ENCODE measurements at regions not wholly inside any gene's neighbourhood (a gene's known extent, or its start where the extent isn't known, plus 50 kb on each side); places are given as distances from the start of the nearest gene placed in this dataset.

DNA sequence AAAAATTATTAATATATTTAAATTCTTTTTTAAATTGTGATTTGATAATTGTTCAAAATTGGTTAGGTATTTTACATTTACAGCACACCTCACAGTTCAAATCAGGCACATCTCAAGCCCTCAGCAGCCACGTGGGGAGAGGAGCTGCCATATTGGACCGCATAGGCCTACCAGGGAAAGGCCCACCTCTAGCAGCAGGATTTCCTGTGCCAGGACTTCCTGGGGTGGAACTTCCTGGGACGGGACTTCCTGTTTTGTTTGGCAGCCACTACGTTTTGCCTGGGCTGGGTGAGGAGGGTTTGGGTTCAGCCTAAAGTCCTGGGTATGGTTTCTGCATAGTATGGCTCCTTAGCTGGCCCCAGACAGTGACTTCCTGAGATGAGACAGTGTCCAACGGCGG, 298.5 kb upstream of the FOXF1 start:
- H3K4me1 Mint-ChIP-seq (ENCODE audit: low read depth), result peaks cover 3% of the 10 kb centered on the region
- H3K9me3 Mint-ChIP-seq, result no peaks in the 10 kb centered on the region
- H3K36me3 Mint-ChIP-seq (ENCODE audit: low read depth), result no peaks in the 10 kb centered on the region
- peaks cover 8% of the 10 kb centered on the region for H3K27me3 Mint-ChIP-seq
- no peak for DNase-seq
- H3K4me3 Mint-ChIP-seq, result no peak overlapping the region
- H3K27ac Mint-ChIP-seq, result no peak overlapping the region

DNA sequence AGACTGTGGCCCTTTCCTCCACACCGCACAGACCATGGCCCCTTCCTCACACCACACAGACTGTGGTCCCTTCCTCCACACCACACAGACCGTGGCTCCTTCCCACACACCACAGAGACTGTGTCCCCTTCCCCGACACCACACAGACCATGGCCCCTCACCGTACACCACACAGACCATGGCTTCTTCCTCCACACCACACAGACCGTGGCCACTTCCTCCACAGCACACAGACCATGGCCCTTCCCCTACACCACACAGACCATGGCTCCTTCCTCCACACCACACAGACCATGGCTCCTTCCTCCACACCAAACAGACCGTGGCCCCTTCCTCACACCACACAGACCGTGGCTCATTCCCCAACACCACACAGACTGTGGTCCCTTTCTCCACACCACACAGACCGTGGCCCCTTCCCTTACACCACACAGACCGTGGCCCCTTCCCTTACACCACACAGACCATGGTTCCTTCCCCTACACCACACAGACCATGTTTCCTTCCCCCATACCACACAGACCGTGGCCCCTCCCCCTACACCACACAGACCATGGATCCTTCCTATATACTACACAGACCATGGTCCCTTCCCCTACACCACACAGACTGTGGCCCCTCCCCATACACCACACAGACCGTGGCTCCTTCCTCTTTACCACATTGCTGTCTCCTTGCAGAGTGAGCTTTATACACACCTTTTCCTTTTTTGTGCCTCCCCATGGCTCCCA, 297.5 kb upstream of the FOXF1 start:
- H3K27ac Mint-ChIP-seq, result no peak overlapping the region
- H3K4me1 Mint-ChIP-seq (ENCODE audit: low read depth), result peaks cover 3% of the 10 kb centered on the region
- H3K27me3 Mint-ChIP-seq, result peaks cover 8% of the 10 kb centered on the region
- H3K36me3 Mint-ChIP-seq (ENCODE audit: low read depth), result no peaks in the 10 kb centered on the region
- no peak for DNase-seq
- H3K4me3 Mint-ChIP-seq, result no peak overlapping the region
- no peaks in the 10 kb centered on the region for H3K9me3 Mint-ChIP-seq

DNA sequence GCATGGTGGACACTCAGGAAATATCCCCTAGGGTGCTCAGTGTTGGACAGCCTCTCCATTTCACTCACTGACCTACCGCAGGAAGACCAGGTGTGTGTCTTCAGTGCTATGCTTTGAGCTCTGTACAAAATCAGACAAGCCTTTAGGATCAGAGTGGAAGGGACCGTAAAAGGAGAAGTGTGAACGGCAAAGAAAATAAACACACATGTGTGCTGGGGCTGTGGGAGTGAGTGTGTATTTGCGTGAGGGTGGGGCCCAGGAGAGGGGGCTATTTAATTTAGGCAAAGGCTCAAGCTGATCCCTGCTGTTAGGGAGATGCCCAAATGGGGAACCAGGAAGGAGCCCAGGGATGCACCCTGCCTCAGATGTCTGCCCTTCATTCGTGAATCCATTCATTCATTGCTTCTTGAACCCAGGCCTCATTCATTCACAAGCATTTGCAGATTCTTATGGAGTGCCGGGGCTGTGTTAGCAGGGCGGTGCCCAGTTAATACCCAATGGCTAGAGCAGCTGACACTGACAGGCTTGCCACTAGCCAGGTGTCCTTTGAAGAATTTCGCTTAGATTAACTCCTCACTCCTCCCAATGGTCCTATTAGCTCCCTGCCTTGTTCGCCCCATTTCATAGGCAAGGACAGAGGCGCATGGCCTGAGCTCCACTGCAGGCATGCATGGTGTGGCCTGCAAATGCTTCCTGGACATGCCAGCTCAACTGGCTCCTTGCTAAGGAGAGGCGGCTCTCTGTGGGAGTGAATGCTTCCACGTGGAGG, 296.7 kb upstream of the FOXF1 start:
- H3K36me3 Mint-ChIP-seq (ENCODE audit: low read depth), result no peaks in the 10 kb centered on the region
- H3K4me1 Mint-ChIP-seq (ENCODE audit: low read depth), result peaks cover 3% of the 10 kb centered on the region
- H3K27ac Mint-ChIP-seq, result no peak overlapping the region
- no peaks in the 10 kb centered on the region for H3K9me3 Mint-ChIP-seq
- H3K4me3 Mint-ChIP-seq, result no peak overlapping the region
- DNase-seq, result no peak
- peaks cover 8% of the 10 kb centered on the region for H3K27me3 Mint-ChIP-seq

DNA sequence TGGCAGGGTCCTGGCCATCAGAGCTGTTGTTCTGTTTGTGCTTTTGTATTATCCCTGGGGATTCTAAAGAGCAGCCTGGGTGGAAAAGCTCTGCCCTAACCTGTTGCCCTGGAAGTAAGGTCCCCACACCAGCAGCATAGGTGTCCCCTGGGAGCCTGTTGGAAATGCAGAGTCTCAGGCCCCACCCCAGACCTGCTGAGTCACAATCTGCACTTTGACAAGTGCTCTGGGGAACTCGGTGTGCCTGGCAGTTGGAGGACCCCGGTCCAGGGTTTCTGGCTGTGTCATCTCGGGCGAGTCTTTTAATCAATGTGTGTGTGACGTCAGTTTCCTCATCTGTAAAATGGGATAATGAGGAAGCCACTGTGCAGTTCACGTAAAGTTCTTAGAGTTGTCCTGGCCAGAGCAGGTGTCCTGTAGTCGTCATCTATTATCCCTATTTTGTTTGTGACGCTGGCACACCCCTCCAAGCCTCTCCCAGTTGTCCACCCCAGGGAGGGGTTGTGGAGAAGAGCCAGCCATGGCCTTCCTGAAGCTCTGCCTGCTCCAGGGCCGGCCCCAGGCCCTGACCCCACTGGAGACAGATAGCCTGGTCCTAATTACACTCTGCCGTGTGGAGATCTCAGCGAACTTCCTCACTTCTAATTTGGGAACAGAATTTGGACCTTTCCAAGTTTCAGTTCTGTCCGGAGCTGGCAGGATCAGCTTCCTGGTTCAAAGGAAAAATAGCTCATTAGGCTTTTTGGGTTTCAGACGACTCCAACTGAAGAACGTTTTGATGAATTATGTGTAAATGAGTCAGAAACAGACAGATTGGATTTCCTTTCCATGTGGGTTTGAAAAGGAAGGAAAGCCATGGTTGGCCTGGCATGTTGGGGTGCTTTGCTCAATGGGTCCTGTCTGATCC, 295.7 kb upstream of the FOXF1 start:
- no peak overlapping the region for H3K4me3 Mint-ChIP-seq
- H3K27ac Mint-ChIP-seq, result no peak overlapping the region
- H3K9me3 Mint-ChIP-seq, result no peaks in the 10 kb centered on the region
- H3K36me3 Mint-ChIP-seq (ENCODE audit: low read depth), result no peaks in the 10 kb centered on the region
- DNase-seq, result no peak
- peaks cover 3% of the 10 kb centered on the region for H3K4me1 Mint-ChIP-seq (ENCODE audit: low read depth)
- peaks cover 9% of the 10 kb centered on the region for H3K27me3 Mint-ChIP-seq

DNA sequence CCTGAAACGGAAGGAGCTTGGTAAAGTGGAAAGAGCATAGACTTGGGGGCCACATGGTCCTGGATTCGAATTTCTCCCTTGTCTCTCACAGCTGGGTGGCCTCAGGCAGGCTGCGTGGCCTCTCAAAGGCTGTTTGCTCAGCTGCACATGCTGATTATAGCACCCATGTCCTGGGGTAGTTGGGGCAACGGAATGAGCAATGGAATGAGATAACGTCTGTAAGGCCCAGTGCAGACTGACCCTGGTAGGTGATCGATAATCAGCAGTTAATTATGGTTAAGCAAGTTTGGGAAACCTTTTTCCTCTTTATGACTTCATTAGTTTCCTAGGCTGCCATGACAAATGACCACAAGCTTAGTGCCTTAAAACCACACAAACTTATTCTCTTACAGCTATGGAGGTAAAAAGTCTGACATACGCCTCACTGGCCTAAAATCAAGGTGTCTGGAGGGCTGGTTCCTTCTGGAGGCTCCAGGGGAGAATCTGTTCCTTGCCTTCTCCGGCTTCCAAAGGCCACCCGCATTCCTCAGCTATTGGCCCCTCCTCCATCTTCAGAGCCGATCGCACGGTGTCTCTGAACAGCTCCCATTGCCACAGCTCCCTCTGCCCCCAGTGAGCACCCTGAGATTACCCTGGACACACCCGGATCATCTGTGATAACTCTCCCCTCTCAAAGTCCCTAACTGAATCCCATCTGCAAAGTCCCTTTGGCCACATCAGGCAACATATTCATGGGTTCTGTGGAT, 294.9 kb upstream of the FOXF1 start:
- Mint-ChIP-seq H3K9me3 (no peaks in the 10 kb centered on the region), H3K4me1 (ENCODE audit: low read depth) (peaks cover 3% of the 10 kb centered on the region), H3K27ac (no peak overlapping the region), H3K36me3 (ENCODE audit: low read depth) (no peaks in the 10 kb centered on the region), H3K4me3 (no peak overlapping the region), H3K27me3 (peaks cover 10% of the 10 kb centered on the region)
- no peak for DNase-seq

- DNase-seq, result no peak
- no peak overlapping the region for H3K4me3 Mint-ChIP-seq
- peaks cover 3% of the 10 kb centered on the region for H3K4me1 Mint-ChIP-seq (ENCODE audit: low read depth)
- H3K9me3 Mint-ChIP-seq, result no peaks in the 10 kb centered on the region
- peaks cover 10% of the 10 kb centered on the region for H3K27me3 Mint-ChIP-seq
- no peaks in the 10 kb centered on the region for H3K36me3 Mint-ChIP-seq (ENCODE audit: low read depth)
- no peak overlapping the region for H3K27ac Mint-ChIP-seq
Observed at GRCh38 chr16:86215979-86216585, 294.2 kb upstream of the FOXF1 start.

- H3K4me3 Mint-ChIP-seq, result no peak overlapping the region
- peaks cover 3% of the 10 kb centered on the region for H3K4me1 Mint-ChIP-seq (ENCODE audit: low read depth)
- H3K36me3 Mint-ChIP-seq (ENCODE audit: low read depth), result no peaks in the 10 kb centered on the region
- DNase-seq, result no peak
- H3K9me3 Mint-ChIP-seq, result no peaks in the 10 kb centered on the region
- H3K27me3 Mint-ChIP-seq, result peaks cover 10% of the 10 kb centered on the region
- no peak overlapping the region for H3K27ac Mint-ChIP-seq
Observed at GRCh38 chr16:86216591-86216990, 293.7 kb upstream of the FOXF1 start.

DNA sequence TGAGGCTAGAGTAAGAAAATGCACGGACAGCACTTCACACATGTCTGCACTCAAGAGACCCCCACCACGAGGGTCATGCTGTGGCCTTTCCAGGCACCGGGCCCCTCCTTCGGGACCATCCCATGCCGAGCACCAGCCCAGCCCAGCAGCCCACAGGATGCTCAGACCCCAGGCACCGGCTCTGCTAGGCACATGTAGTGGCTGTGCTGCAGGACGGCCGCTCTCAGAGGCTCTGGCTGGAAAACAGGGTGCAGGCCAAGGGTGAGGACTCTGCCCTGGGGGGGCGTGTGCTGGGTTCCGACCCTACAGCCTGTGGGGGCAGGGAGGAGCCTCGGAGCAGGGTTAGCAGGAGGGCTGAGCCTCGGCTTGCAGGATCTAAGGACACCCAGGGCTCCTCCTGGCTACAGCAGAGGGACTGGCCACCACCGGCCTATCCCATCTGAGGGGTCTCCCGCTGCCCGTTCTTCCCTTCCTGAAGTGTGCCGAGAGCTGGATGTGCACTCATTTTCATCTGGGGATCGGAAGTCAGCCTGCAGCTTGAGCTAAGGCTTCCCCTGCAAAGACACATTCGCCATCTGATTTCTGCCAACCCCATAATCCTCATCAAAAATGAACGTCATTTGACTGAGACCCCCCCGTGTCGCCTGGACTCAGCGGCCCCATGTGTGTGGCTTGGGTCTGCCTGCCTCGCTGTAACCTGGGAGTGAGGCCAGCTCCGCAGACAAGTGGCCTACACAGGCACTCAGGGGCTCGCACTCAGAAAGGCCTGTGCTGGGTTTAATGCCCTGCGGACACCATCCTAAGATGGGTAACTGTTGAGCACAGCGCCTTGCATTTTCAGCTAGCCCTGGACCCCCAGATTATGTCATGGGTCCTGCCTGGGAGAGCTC, 293.1 kb upstream of the FOXF1 start:
- Mint-ChIP-seq H3K27me3 (peaks cover 11% of the 10 kb centered on the region), H3K4me3 (no peak overlapping the region), H3K4me1 (ENCODE audit: low read depth) (no peaks in the 10 kb centered on the region), H3K27ac (no peak overlapping the region), H3K36me3 (ENCODE audit: low read depth) (no peaks in the 10 kb centered on the region), H3K9me3 (no peaks in the 10 kb centered on the region)
- no peak for DNase-seq

DNA sequence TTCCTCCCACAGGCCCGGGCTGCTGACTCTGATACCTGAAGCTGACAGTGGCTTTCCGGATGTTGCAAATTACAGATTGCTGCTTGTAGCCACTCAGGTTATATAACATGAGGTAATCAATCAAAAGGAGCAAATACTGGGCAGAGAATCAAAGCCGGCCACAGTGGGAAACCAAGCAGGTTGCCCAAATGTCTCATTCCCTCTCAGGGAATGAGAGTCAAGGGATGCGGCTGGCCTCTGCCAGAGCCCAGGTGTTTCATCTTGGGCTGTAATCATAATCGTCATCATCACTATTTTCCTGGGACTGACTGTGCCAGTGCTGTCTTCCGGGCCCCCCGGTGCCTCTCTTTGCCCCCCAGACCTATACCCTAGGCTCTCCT, 292.4 kb upstream of the FOXF1 start:
- H3K4me1 Mint-ChIP-seq (ENCODE audit: low read depth), result no peaks in the 10 kb centered on the region
- peaks cover 12% of the 10 kb centered on the region for H3K27me3 Mint-ChIP-seq
- DNase-seq, result no peak
- H3K27ac Mint-ChIP-seq, result no peak overlapping the region
- H3K4me3 Mint-ChIP-seq, result no peak overlapping the region
- H3K9me3 Mint-ChIP-seq, result no peaks in the 10 kb centered on the region
- no peaks in the 10 kb centered on the region for H3K36me3 Mint-ChIP-seq (ENCODE audit: low read depth)

DNA sequence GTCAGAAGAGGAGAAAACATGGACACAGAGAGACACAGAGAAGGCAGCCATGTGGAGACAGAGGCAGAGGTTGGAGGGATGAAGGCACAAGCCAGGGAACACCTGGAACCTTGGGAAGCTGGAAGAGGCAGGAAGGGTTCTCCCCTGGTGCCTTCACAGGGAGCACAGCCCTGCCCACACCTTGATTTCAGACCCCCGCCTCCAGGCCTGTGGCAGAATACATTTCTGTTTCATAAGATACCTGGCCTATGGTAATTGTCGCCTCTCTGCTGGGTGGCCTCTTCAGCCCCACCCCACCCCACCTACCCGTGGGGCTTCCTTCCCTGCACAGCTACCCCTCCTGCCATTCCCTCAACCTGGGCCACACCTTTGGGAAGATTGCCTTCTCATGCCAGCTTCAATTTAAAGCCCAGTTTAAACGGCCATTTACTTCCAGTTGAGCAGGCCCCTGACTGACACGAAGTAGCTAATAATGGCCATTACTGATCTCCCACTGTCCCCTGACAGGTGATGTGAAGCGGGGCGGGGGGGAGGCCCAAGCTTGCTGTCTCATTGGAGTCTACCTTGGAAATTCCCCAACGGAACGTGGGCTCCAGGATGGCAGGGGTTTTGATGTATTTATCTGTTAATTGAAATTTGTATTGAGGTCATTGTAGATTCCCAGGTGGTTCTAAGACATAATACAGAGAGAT, 291.7 kb upstream of the FOXF1 start:
- Mint-ChIP-seq H3K4me3 (no peak overlapping the region), H3K27ac (no peak overlapping the region), H3K36me3 (ENCODE audit: low read depth) (no peaks in the 10 kb centered on the region), H3K27me3 (peaks cover 16% of the 10 kb centered on the region), H3K4me1 (ENCODE audit: low read depth) (no peaks in the 10 kb centered on the region), H3K9me3 (no peaks in the 10 kb centered on the region)
- DNase-seq, result no peak

- Mint-ChIP-seq H3K27me3 (peaks cover 15% of the 10 kb centered on the region), H3K9me3 (no peaks in the 10 kb centered on the region), H3K4me3 (no peak overlapping the region), H3K27ac (no peak overlapping the region), H3K4me1 (ENCODE audit: low read depth) (no peaks in the 10 kb centered on the region), H3K36me3 (ENCODE audit: low read depth) (no peaks in the 10 kb centered on the region)
- no peak for DNase-seq
Observed at GRCh38 chr16:86219655-86220445, 290.5 kb upstream of the FOXF1 start.

GRCh38 chr16:86220561-86220960, 289.8 kb upstream of the FOXF1 start:
- peaks cover 10% of the 10 kb centered on the region for H3K27me3 Mint-ChIP-seq
- DNase-seq, result no peak
- H3K27ac Mint-ChIP-seq, result no peak overlapping the region
- no peaks in the 10 kb centered on the region for H3K36me3 Mint-ChIP-seq (ENCODE audit: low read depth)
- no peaks in the 10 kb centered on the region for H3K9me3 Mint-ChIP-seq
- no peaks in the 10 kb centered on the region for H3K4me1 Mint-ChIP-seq (ENCODE audit: low read depth)
- H3K4me3 Mint-ChIP-seq, result no peak overlapping the region

All from activated T-cell treated with anti-CD3 and anti-CD28 coated beads, Interleukin-2, amount 50 U/mL, for 24 hours (primary cell).